IMR-90 (cell line): ENCODE measurements at regions not wholly inside any gene's neighbourhood (a gene's known extent, or its start where the extent isn't known, plus 50 kb on each side); places are given as distances from the start of the nearest gene placed in this dataset.

Experiments used
- ATAC-seq: fragments of 200-7000 bp; cut with Tn5 transposase; 2 replicates; pipeline ENCODE4 v1.9.1; 2020; ENCODE audit warnings: low read depth, mild to moderate bottlenecking, moderate library complexity
- BruUV-seq: library from RNA; stranded (reverse); fragments of 400-500 nt; replicated peaks from 2 replicates; lab custom pipeline; 2021; lab: Mats Ljungman, UMichigan
- CTCF ChIA-PET: fragments of 300-600 bp; formaldehyde crosslinking; extraction: SDS; loops from one replicate; lab custom pipeline; 2021; ENCODE audit warnings: antibody characterized with exemption; lab: Yijun Ruan, JAX
- POLR2A ChIA-PET: fragments of 300-600 bp; sonication (Branson Sonifier 250); formaldehyde crosslinking; loops from one replicate; lab custom pipeline; 2022; ENCODE audit warnings: antibody characterized with exemption; ENCODE audit not compliant: unreplicated experiment; lab: Charles Lee
- DNase-seq: peaks from one replicate; pipeline ENCODE4 v3.0.0; 2013
- H2AFZ ChIP-seq: replicated peaks from 2 replicates; pipeline ENCODE3; 2013; ENCODE audit warnings: low read length, mild to moderate bottlenecking; ENCODE audit not compliant: poor library complexity
- H2AK5ac ChIP-seq: 2 replicates; pipeline ENCODE4 v1.6.1; 2013; ENCODE audit warnings: low read depth, low read length, inconsistent platforms
- H2AK9ac ChIP-seq: replicated peaks from 2 replicates; pipeline ENCODE3; 2013; ENCODE audit warnings: mild to moderate bottlenecking, low read depth, low read length, moderate library complexity; ENCODE audit not compliant: poor library complexity
- H2BK120ac ChIP-seq: 2 replicates; pipeline ENCODE4 v1.6.1; 2013; ENCODE audit warnings: low read depth, low read length, inconsistent platforms
- H2BK15ac ChIP-seq: 3 replicates; pipeline ENCODE4 v1.6.1; 2013; ENCODE audit warnings: low read depth, low read length, inconsistent platforms
- H2BK20ac ChIP-seq: 2 replicates; pipeline ENCODE4 v1.6.1; 2013; ENCODE audit warnings: low read depth, mild to moderate bottlenecking, inconsistent platforms, low read length, moderate library complexity
- H2BK5ac ChIP-seq: 2 replicates; pipeline ENCODE4 v1.6.1; 2013; ENCODE audit warnings: mild to moderate bottlenecking, low read depth, low read length, inconsistent platforms; ENCODE audit not compliant: poor library complexity, severe bottlenecking
- H3K14ac ChIP-seq: replicated peaks from 2 replicates; pipeline ENCODE4 v1.6.1; 2013; ENCODE audit warnings: low read depth, low read length, inconsistent platforms
- H3K18ac ChIP-seq: 2 replicates; pipeline ENCODE4 v1.6.1; 2013; ENCODE audit warnings: low read depth, low read length, control low read depth
- H3K23ac ChIP-seq: 2 replicates; pipeline ENCODE4 v1.6.1; 2013; ENCODE audit warnings: low read depth, low read length, inconsistent platforms
- H3K27ac ChIP-seq: 2 replicates; pipeline ENCODE4 v1.5.1; 2013; ENCODE audit warnings: mild to moderate bottlenecking, control low read depth, low read length; ENCODE audit not compliant: insufficient read depth
- H3K27me3 ChIP-seq: 2 replicates; pipeline ENCODE4 v1.6.1; 2013; ENCODE audit warnings: low read length; ENCODE audit not compliant: control insufficient read depth, insufficient read depth
- H3K36me3 ChIP-seq: 2 replicates; pipeline ENCODE4 v1.6.1; 2013; ENCODE audit warnings: low read length, mixed read lengths; ENCODE audit not compliant: control insufficient read depth, insufficient read depth
- H3K4ac ChIP-seq: 2 replicates; pipeline ENCODE4 v1.6.1; 2013; ENCODE audit warnings: low read depth, low read length, inconsistent platforms
- H3K4me1 ChIP-seq: 2 replicates; pipeline ENCODE4 v1.6.1; 2013; ENCODE audit warnings: low read length, mixed read lengths; ENCODE audit not compliant: control insufficient read depth, insufficient read depth
- H3K4me2 ChIP-seq: 2 replicates; pipeline ENCODE4 v1.6.1; 2013; ENCODE audit warnings: low read depth, mild to moderate bottlenecking, control low read depth, low read length, moderate library complexity
- H3K4me3 ChIP-seq: 2 replicates; pipeline ENCODE4 v1.5.1; 2013; ENCODE audit warnings: low read depth, mild to moderate bottlenecking, control low read depth, low read length, moderate library complexity; ENCODE audit not compliant: insufficient read depth
- H3K56ac ChIP-seq: 2 replicates; pipeline ENCODE4 v1.6.1; 2013; ENCODE audit warnings: low read length, inconsistent platforms; ENCODE audit not compliant: insufficient read depth; ENCODE audit errors: extremely low read depth
- H3K79me1 ChIP-seq, 2 experiments: 2 replicates each; pipeline ENCODE4 v1.6.1; 2013; ENCODE audit warnings: low read length in 2 of 2, inconsistent platforms in 1 of 2, low read depth in 1 of 2
- H3K9ac ChIP-seq: 2 replicates; pipeline ENCODE4 v1.6.1; 2013; ENCODE audit warnings: low read depth, low read length, control low read depth
- H3K9me1 ChIP-seq: 2 replicates; pipeline ENCODE4 v1.6.1; 2013; ENCODE audit warnings: low read length, inconsistent platforms; ENCODE audit not compliant: insufficient read depth
- H3K9me3 ChIP-seq: 2 replicates; pipeline ENCODE4 v1.6.1; 2013; ENCODE audit warnings: low read length; ENCODE audit not compliant: control insufficient read depth, insufficient read depth
- H4K20me1 ChIP-seq: 2 replicates; pipeline ENCODE4 v1.6.1; 2013; ENCODE audit warnings: low read length, inconsistent platforms; ENCODE audit not compliant: insufficient read depth
- H4K5ac ChIP-seq: 2 replicates; pipeline ENCODE4 v1.6.1; 2013; ENCODE audit warnings: mild to moderate bottlenecking, low read depth, low read length, control low read depth
- H4K8ac ChIP-seq, 2 experiments: 2 replicates each; pipeline ENCODE4 v1.6.1; 2013; ENCODE audit warnings: low read depth in 2 of 2, low read length in 2 of 2, control low read depth in 1 of 2, inconsistent platforms in 1 of 2
- H4K91ac ChIP-seq: 2 replicates; pipeline ENCODE4 v1.6.1; 2013; ENCODE audit warnings: low read depth, low read length, inconsistent platforms; ENCODE audit not compliant: insufficient read depth
- BHLHE40 ChIP-seq: fragments of 150-350 bp; IDR thresholded peaks from 2 replicates; pipeline ENCODE4 v1.6.1; 2016; ENCODE audit warnings: mild to moderate bottlenecking, low read depth, low read length
- CEBPB ChIP-seq: IDR thresholded peaks from 2 replicates; pipeline ENCODE4 v1.6.1; 2012; ENCODE audit warnings: low read depth, low read length, improper control_type of control experiment
- CHD1 ChIP-seq: IDR thresholded peaks from 2 replicates; pipeline ENCODE4 v1.6.1; 2012; ENCODE audit warnings: low read depth, low read length, improper control_type of control experiment
- CTCF ChIP-seq: conservative IDR thresholded peaks from 2 replicates; pipeline ENCODE4 v1.5.1; 2012; ENCODE audit warnings: mild to moderate bottlenecking, low read depth, low read length, improper control_type of control experiment
- ELK1 ChIP-seq: fragments of 150-350 bp; IDR thresholded peaks from 2 replicates; pipeline ENCODE4 v1.6.1; 2016; ENCODE audit warnings: low read depth, mild to moderate bottlenecking, low read length, moderate library complexity, borderline replicate concordance
- FOS ChIP-seq: fragments of 150-350 bp; IDR thresholded peaks from 2 replicates; pipeline ENCODE4 v1.6.1; 2016; ENCODE audit warnings: low read depth, low read length
- MAFK ChIP-seq: IDR thresholded peaks from 2 replicates; pipeline ENCODE4 v1.6.1; 2012; ENCODE audit warnings: low read depth, low read length, improper control_type of control experiment
- MAZ ChIP-seq: IDR thresholded peaks from 2 replicates; pipeline ENCODE4 v1.6.1; 2012; ENCODE audit warnings: low read depth, mild to moderate bottlenecking, low read length, improper control_type of control experiment, moderate library complexity, borderline replicate concordance
- MXI1 ChIP-seq: IDR thresholded peaks from 2 replicates; pipeline ENCODE4 v1.6.1; 2012; ENCODE audit warnings: low read depth, mild to moderate bottlenecking, low read length, moderate library complexity, borderline replicate concordance
- NFE2L2 ChIP-seq: fragments of 150-350 bp; IDR thresholded peaks from 2 replicates; pipeline ENCODE4 v1.6.1; 2016; ENCODE audit warnings: low read depth, mild to moderate bottlenecking, low read length
- POLR2A ChIP-seq: IDR thresholded peaks from 2 replicates; pipeline ENCODE4 v1.6.1; 2012; ENCODE audit warnings: mild to moderate bottlenecking, low read depth, low read length
- RAD21 ChIP-seq: IDR thresholded peaks from 2 replicates; pipeline ENCODE4 v1.6.1; 2012; ENCODE audit warnings: low read length, improper control_type of control experiment
- RCOR1 ChIP-seq: IDR thresholded peaks from 2 replicates; pipeline ENCODE4 v1.6.1; 2012; ENCODE audit warnings: mild to moderate bottlenecking, low read length, improper control_type of control experiment; ENCODE audit not compliant: insufficient replicate concordance
- RFX5 ChIP-seq: IDR thresholded peaks from 2 replicates; pipeline ENCODE4 v1.8.0; 2012; ENCODE audit warnings: low read depth, mild to moderate bottlenecking, low read length, moderate library complexity
- SMC3 ChIP-seq: fragments of 150-350 bp; IDR thresholded peaks from 2 replicates; pipeline ENCODE4 v1.6.1; 2016; ENCODE audit warnings: low read depth, mild to moderate bottlenecking, antibody characterized with exemption, low read length, moderate library complexity
- USF2 ChIP-seq: fragments of 150-350 bp; IDR thresholded peaks from 2 replicates; pipeline ENCODE4 v1.6.1; 2017; ENCODE audit warnings: mild to moderate bottlenecking, antibody characterized with exemption, low read length, low read depth
- WGBS, 2 experiments: methylation state at CpG; one replicate each; pipeline versions ENCODE4 v1.1.5 to v1.1.7; 2013; ENCODE audit warnings: missing lambda C conversion rate in 2 of 2; ENCODE audit not compliant: insufficient read length in 1 of 2; ENCODE audit errors: extremely low coverage in 2 of 2; 5-methylcytosine and 5-hydroxymethylcytosine counted together
- dilution Hi-C: fragments of 300-500 bp; cut with HindIII; formaldehyde crosslinking; loops from one replicate; pipeline ENCODE4 v1.14.3; 2018; ENCODE audit warnings: low sequenced_read_pairs; ENCODE audit not compliant: unreplicated experiment
- in situ Hi-C: fragments of 300-500 bp; cut with MboI; formaldehyde crosslinking; loops from 3 replicates; pipeline ENCODE4 v1.14.3; 2019; ENCODE audit warnings: low sequenced_read_pairs, inconsistent platforms, mixed read lengths
- intact Hi-C: fragments of 100-400 bp; cut with micrococcal nuclease; formaldehyde crosslinking; loops from 2 replicates; pipeline ENCODE4 v1.10.0; 2022

GRCh38 chr4:165757451-165757850 is 115.6 kb upstream of the TLL1 start:
- no peak overlapping the region for H3K18ac ChIP-seq
- H3K27ac ChIP-seq, result no peak overlapping the region
- no peaks in the 10 kb centered on the region for H3K36me3 ChIP-seq
- dilution Hi-C loops, result no loop called here
- no CpG with 5 or more reads among the region's 3 CpGs for WGBS, 2 experiments
- H3K27me3 ChIP-seq, result no peaks in the 10 kb centered on the region
- no peak overlapping the region for H2BK15ac ChIP-seq
- no peak overlapping the region for H2BK20ac ChIP-seq
- no peak overlapping the region for H2BK5ac ChIP-seq
- no peak overlapping the region for H3K4me3 ChIP-seq
- ChIA-PET CTCF (interaction anchor here (0.6 kb wide), 1 partner anchor 183 kb away, joined by 3 read pairs; no protein-coding TSS in a partner anchor), POLR2A (no interaction called here)
- no peaks in the 10 kb centered on the region for H3K9me1 ChIP-seq
- H3K23ac ChIP-seq, result no peak overlapping the region
- H4K91ac ChIP-seq, result no peak overlapping the region
- no peak for ATAC-seq
- in situ Hi-C loops, result no loop called here
- H3K4me1 ChIP-seq, result no peaks in the 10 kb centered on the region
- no peak overlapping the region for H2BK120ac ChIP-seq
- no peak overlapping the region for H3K4me2 ChIP-seq
- no peak overlapping the region for H3K4ac ChIP-seq
- H4K8ac ChIP-seq, result no peak overlapping the region
- H2AK5ac ChIP-seq, result no peak overlapping the region
- no peak overlapping the region for H2AFZ ChIP-seq
- H3K9ac ChIP-seq, result no peak overlapping the region
- BruUV-seq, result no TSS peak
- peaks cover 14% of the 10 kb centered on the region for H3K9me3 ChIP-seq
- DNase-seq, result no peak
- no peaks in the 10 kb centered on the region for H3K79me1 ChIP-seq
- TF ChIP-seq BHLHE40, result no peak
- TF ChIP-seq NFE2L2, result no peak
- TF ChIP-seq POLR2A, result no peak
- TF ChIP-seq FOS, result no peak
- no peak for TF ChIP-seq ELK1
- no peak for TF ChIP-seq CHD1
- TF ChIP-seq CTCF, result no peak
- TF ChIP-seq CEBPB, result no peak
- TF ChIP-seq RCOR1, result no peak
- TF ChIP-seq RFX5, result no peak
- no peak for TF ChIP-seq MXI1
- no peak for TF ChIP-seq RAD21
- TF ChIP-seq SMC3, result no peak
- no peak for TF ChIP-seq MAFK
- no peak for TF ChIP-seq MAZ
- TF ChIP-seq USF2, result no peak
- H4K5ac ChIP-seq, result no peak overlapping the region
- H3K56ac ChIP-seq, result no peak overlapping the region
- intact Hi-C loops, result no loop called here
- no peak overlapping the region for H3K14ac ChIP-seq
- no peaks in the 10 kb centered on the region for H4K20me1 ChIP-seq
- no peak overlapping the region for H2AK9ac ChIP-seq
